Testis (tissue), 2 donors: ENCODE measurements at regions not wholly inside any gene's neighbourhood (a gene's known extent, or its start where the extent isn't known, plus 50 kb on each side); places are given as distances from the start of the nearest gene placed in this dataset.

ENCODE experiments used
- CTCF ChIP-seq, 3 experiments: fragments of 450-650 bp in 2 of 3; fragments of 200-600 bp in 1 of 3; sonication (generic) in 1 of 3; IDR thresholded peaks; one replicate each; pipeline ENCODE4 v1.5.1; 2016 to 2019; ENCODE audit warnings: antibody characterized with exemption in 3 of 3, mild to moderate bottlenecking in 2 of 3, moderate library complexity in 1 of 3
- POLR2A ChIP-seq: fragments of 450-650 bp; IDR thresholded peaks from one replicate; pipeline ENCODE4 v1.6.1; 2017; ENCODE audit warnings: antibody characterized with exemption, mild to moderate bottlenecking, moderate library complexity

DNA sequence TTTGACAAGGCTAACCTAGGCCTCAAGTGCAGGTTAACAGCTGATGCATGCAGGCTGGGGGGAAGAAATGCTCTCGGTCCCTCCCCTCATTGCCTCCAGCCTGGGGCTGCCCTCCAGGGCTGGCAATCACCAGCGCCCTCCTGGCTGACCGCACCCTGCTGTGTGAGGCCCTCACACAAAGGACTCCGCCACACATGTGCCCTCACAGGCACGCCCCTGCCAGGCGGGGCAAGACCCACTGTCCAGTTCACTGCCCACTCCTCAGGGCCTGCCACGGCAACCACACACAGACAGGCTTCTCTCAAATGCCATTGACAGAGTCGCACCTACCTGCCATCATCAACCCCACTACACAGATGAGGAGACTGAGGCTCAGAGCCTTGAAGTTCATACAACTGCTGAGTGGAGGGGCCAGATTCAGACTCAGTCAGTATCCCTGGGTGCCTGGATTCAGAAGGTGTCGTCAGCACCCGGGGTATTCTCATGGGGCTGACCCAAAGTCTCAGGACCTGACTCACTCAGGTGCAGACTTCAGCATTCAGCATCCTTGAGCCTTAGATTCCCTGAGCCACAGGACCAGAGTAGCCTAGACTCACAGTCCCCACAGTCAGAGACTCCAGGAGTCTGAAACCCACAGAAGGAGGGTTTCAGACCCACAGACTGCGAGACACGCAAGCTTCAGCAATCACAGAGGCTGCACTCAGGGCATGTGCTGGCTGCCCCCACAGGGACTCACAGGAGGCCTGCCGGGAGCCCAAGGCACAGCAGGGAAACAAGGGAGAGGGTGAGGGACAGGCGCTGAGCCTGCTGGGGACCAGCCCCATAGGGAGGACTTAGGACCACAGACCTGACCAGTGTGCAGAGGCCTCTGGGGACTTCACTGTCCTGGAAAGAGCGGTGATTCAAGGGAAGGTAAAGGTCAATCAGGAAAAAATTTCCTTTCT, 458.0 kb downstream of the MATN1 start:
- TF ChIP-seq CTCF (IDR thresholded peaks at IDR 0.05) = no peak
- TF ChIP-seq POLR2A = no peak
